GM12878 (cell line): ENCODE measurements at regions not wholly inside any gene's neighbourhood (a gene's known extent, or its start where the extent isn't known, plus 50 kb on each side); places are given as distances from the start of the nearest gene placed in this dataset.

ENCODE experiments used
- ATAC-seq: fragments of 200-7000 bp; cut with Tn5 transposase; 3 replicates; pipeline ENCODE4 v1.9.1; 2020; ENCODE audit warnings: mild to moderate bottlenecking, moderate library complexity
- BruUV-seq: library from RNA; stranded (reverse); fragments of 400-500 nt; replicated peaks from 2 replicates; lab custom pipeline; 2021; lab: Mats Ljungman, UMichigan
- CTCF ChIA-PET: fragments of 300-600 bp; sonication (Branson Sonifier 250); formaldehyde crosslinking; extraction: SDS; loops from one replicate; lab custom pipeline; 2021; ENCODE audit warnings: inconsistent platforms; lab: Yijun Ruan, JAX
- POLR2A ChIA-PET: fragments of 350-600 bp; formaldehyde crosslinking; extraction: SDS; loops from one replicate; lab custom pipeline; 2021; ENCODE audit warnings: inconsistent platforms; lab: Charles Lee
- RAD21 ChIA-PET: fragments of 300-600 bp; sonication (Branson Sonifier 250); formaldehyde crosslinking; loops from one replicate; lab custom pipeline; 2023; ENCODE audit warnings: antibody characterized with exemption; ENCODE audit not compliant: unreplicated experiment; lab: Charles Lee
- SMC1A ChIA-PET: fragments of 300-600 bp; sonication (Branson Sonifier 250); formaldehyde crosslinking; loops from one replicate; lab custom pipeline; 2023; ENCODE audit not compliant: unreplicated experiment, uncharacterized antibody; lab: Charles Lee
- DNase-seq: peaks from one replicate; pipeline ENCODE4 v3.0.0-alpha.2; 2011; ENCODE audit warnings: low read depth, low spot score
- FAIRE-seq: peaks from 3 replicates; lab custom pipeline; 2011; peaks lifted over from hg19 to GRCh38; lab: Jason Lieb, UNC
- H2AFZ ChIP-seq: 2 replicates; pipeline ENCODE4 v1.6.0; 2011; ENCODE audit warnings: low read depth, low read length, control low read depth; ENCODE audit not compliant: control insufficient read depth
- H3K27ac ChIP-seq: 2 replicates; pipeline ENCODE4 v1.5.1; 2011; ENCODE audit warnings: control low read depth; ENCODE audit not compliant: control insufficient read depth, insufficient read depth
- H3K27me3 ChIP-seq, 2 experiments: replicated peaks in 1 of 2; 2 replicates each; pipeline versions ENCODE4 v1.6.0 to v1.6.1; 2011; ENCODE audit warnings: low read length in 1 of 2; ENCODE audit not compliant: control insufficient read depth in 2 of 2, insufficient read depth in 2 of 2
- H3K36me3 ChIP-seq, 2 experiments: 2 replicates each; pipeline ENCODE4 v1.5.1; 2011; ENCODE audit warnings: low read length in 1 of 2; ENCODE audit not compliant: control insufficient read depth in 2 of 2, insufficient read depth in 2 of 2
- H3K4me1 ChIP-seq: 2 replicates; pipeline ENCODE4 v1.6.1; 2011; ENCODE audit warnings: mild to moderate bottlenecking, low read length, moderate library complexity, mixed read lengths; ENCODE audit not compliant: control insufficient read depth, insufficient read depth
- H3K4me2 ChIP-seq: 2 replicates; pipeline ENCODE4 v1.6.0; 2011; ENCODE audit warnings: control low read depth; ENCODE audit not compliant: control insufficient read depth, insufficient read depth
- H3K4me3 ChIP-seq: fragments of 200-600 bp; sonication (generic); 2 replicates; pipeline ENCODE4 v1.5.1; 2016
- H3K79me2 ChIP-seq: 2 replicates; pipeline ENCODE4 v1.6.0; 2011; ENCODE audit warnings: low read length; ENCODE audit not compliant: control insufficient read depth, insufficient read depth
- H3K9ac ChIP-seq: 2 replicates; pipeline ENCODE4 v1.8.0; 2011; ENCODE audit warnings: low read length, control low read depth, mixed read lengths; ENCODE audit not compliant: control insufficient read depth, insufficient read depth
- H3K9me3 ChIP-seq: replicated peaks from 3 replicates; pipeline ENCODE4 v1.5.1; 2011; ENCODE audit warnings: mild to moderate bottlenecking, low read length; ENCODE audit not compliant: control insufficient read depth, insufficient read depth
- H4K20me1 ChIP-seq: 2 replicates; pipeline ENCODE4 v1.6.0; 2011; ENCODE audit not compliant: control insufficient read depth, insufficient read depth
- ASH2L ChIP-seq: fragments of 300-600, 200-600 bp; sonication (generic); IDR thresholded peaks from 2 replicates; pipeline ENCODE4 v1.6.1; 2017; ENCODE audit warnings: low read depth, mild to moderate bottlenecking, borderline replicate concordance
- CHD4 ChIP-seq: fragments of 200-600 bp; sonication (generic); IDR thresholded peaks from 2 replicates; pipeline ENCODE4 v1.6.1; 2016; ENCODE audit warnings: mild to moderate bottlenecking
- CTCF ChIP-seq, 3 experiments: IDR thresholded peaks in 2 of 3; conservative IDR thresholded peaks in 1 of 3; 2 replicates each; pipeline ENCODE4 v1.5.1; 2011; ENCODE audit warnings: low read depth in 3 of 3, low read length in 3 of 3, mild to moderate bottlenecking in 3 of 3, control low read depth in 2 of 3, moderate library complexity in 2 of 3, inconsistent platforms in 1 of 3, mixed read lengths in 1 of 3; ENCODE audit not compliant: control insufficient read depth in 2 of 3, insufficient read depth in 1 of 3; ENCODE audit errors: extremely low read depth in 1 of 3
- EED ChIP-seq: sonication (generic); IDR thresholded peaks from 2 replicates; pipeline ENCODE4 v1.6.1; 2016; ENCODE audit warnings: antibody characterized with exemption, low read depth
- FOS ChIP-seq: IDR thresholded peaks from 3 replicates; pipeline ENCODE4 v1.6.1; 2011; ENCODE audit warnings: borderline replicate concordance; ENCODE audit not compliant: insufficient read length; ENCODE audit errors: extremely low read depth
- GABPA ChIP-seq: IDR thresholded peaks from 2 replicates; pipeline ENCODE4 v1.6.1; 2014; ENCODE audit warnings: antibody characterized with exemption, low read depth, mild to moderate bottlenecking, inconsistent platforms
- MEF2A ChIP-seq: IDR thresholded peaks from 2 replicates; pipeline ENCODE4 v1.6.1; 2011; ENCODE audit warnings: low read depth, mild to moderate bottlenecking, low read length, moderate library complexity; ENCODE audit not compliant: insufficient read depth
- MEF2B ChIP-seq: fragments of 450-650 bp; IDR thresholded peaks from 2 replicates; pipeline ENCODE4 v1.6.1; 2018; ENCODE audit warnings: mild to moderate bottlenecking, moderate library complexity; ENCODE audit not compliant: partially characterized antibody, poor library complexity, severe bottlenecking
- MTA2 ChIP-seq: fragments of 450-650 bp; IDR thresholded peaks from 2 replicates; pipeline ENCODE4 v1.6.1; 2016; ENCODE audit warnings: low read depth, mild to moderate bottlenecking, moderate library complexity
- PKNOX1 ChIP-seq: fragments of 450-650 bp; IDR thresholded peaks from 2 replicates; pipeline ENCODE4 v1.6.1; 2016; ENCODE audit warnings: mild to moderate bottlenecking
- POLR2AphosphoS5 ChIP-seq: IDR thresholded peaks from 2 replicates; pipeline ENCODE4 v1.6.1; 2011; ENCODE audit warnings: mild to moderate bottlenecking, low read length, inconsistent platforms
- RCOR1 ChIP-seq: conservative IDR thresholded peaks from 2 replicates; pipeline ENCODE4 v1.6.1; 2012; ENCODE audit warnings: low read depth, low read length, improper control_type of control experiment
- SMAD5 ChIP-seq: IDR thresholded peaks from 2 replicates; pipeline ENCODE4 v1.6.1; 2016; ENCODE audit warnings: antibody characterized with exemption, low read depth
- SRF ChIP-seq, 2 experiments: IDR thresholded peaks; 2 replicates each; pipeline ENCODE4 v1.6.1; 2011; ENCODE audit warnings: low read depth in 2 of 2, low read length in 2 of 2, mild to moderate bottlenecking in 1 of 2, moderate library complexity in 1 of 2
- TARDBP ChIP-seq: IDR thresholded peaks from 2 replicates; pipeline ENCODE4 v1.6.1; 2016; ENCODE audit warnings: borderline replicate concordance
- ZNF622 ChIP-seq: fragments of 450-650 bp; IDR thresholded peaks from 2 replicates; pipeline ENCODE4 v1.6.1; 2017; ENCODE audit warnings: mild to moderate bottlenecking, inconsistent platforms
- ZZZ3 ChIP-seq: IDR thresholded peaks from 2 replicates; pipeline ENCODE4 v1.6.1; 2011; ENCODE audit warnings: low read depth; ENCODE audit not compliant: control insufficient read depth, insufficient read length
- WGBS: methylation state at CpG from one replicate; pipeline ENCODE4 v1.1.6; 2016; ENCODE audit warnings: low lambda C conversion rate; ENCODE audit not compliant: insufficient replicate concordance, insufficient coverage; ENCODE audit errors: missing lambda C conversion rate; 5-methylcytosine and 5-hydroxymethylcytosine counted together
- in situ Hi-C: fragments of 300-500 bp; cut with MboI; formaldehyde crosslinking; loops from 9 replicates; pipeline ENCODE4 v1.14.3; 2018; ENCODE audit warnings: mixed read lengths
- intact Hi-C: fragments of 100-400 bp; cut with micrococcal nuclease; formaldehyde crosslinking; loops from one replicate; pipeline ENCODE4 v1.14.2; 2022; ENCODE audit not compliant: unreplicated experiment
- TF ChIP-seq, protein P1 (sequence below): fragments of 450-650 bp; conservative IDR thresholded peaks from 2 replicates; pipeline ENCODE4 v1.6.1; 2017; ENCODE audit warnings: mild to moderate bottlenecking, moderate library complexity

DNA sequence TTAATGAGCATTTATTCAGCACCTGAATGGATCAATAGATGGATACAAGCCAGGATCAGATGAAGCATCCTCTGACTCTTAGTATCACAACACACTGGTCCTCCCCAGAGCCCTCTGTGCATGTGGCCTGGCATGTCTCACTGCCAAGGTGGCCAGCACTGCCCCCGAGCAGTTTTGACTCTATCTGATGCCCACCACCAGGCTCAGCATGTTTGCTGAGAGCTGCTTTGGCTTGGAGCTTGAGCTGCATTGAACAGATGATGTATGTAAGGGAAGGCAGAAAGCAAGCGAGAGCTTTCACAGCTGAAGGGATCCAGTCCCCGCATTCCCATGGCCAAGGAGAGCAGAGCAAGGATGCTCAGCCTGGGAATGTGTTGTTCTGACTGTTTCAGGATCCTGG, 320.3 kb downstream of the BUD13 start:
- no peak overlapping the region for H3K9ac ChIP-seq
- H3K4me2 ChIP-seq: no peak overlapping the region
- H3K4me3 ChIP-seq: no peak overlapping the region
- ATAC-seq (no peak), FAIRE-seq (no peak)
- no peaks in the 10 kb centered on the region for H4K20me1 ChIP-seq
- 15% methylated on average over 3 of the region's 3 CpGs for WGBS
- no peaks in the 10 kb centered on the region; a peak in 2 of 4 replicates for H3K27me3 ChIP-seq
- H3K36me3 ChIP-seq: no peaks in the 10 kb centered on the region
- CTCF ChIA-PET: no interaction called here
- no peaks in the 10 kb centered on the region for H3K9me3 ChIP-seq
- BruUV-seq: no TSS peak
- no peak overlapping the region for H3K27ac ChIP-seq
- H3K4me1 ChIP-seq: no peaks in the 10 kb centered on the region
- TF ChIP-seq RCOR1 (no peak), ZZZ3 (no peak), MEF2B (no peak), MEF2A (no peak), GABPA (no peak), CHD4 (no peak), CTCF (IDR thresholded peaks at IDR 0.05 in 2 of 3, conservative IDR thresholded peaks at IDR 0.05 in 1 of 3; ENCODE audit: control insufficient read depth in 2 of 3, extremely low read depth in 1 of 3, insufficient read depth in 1 of 3, low read depth in 3 of 3, low read length in 3 of 3) (no peak), EED (no peak), ASH2L (no peak), TARDBP (no peak), POLR2AphosphoS5 (no peak), PKNOX1 (no peak), ZNF622 (no peak), SMAD5 (no peak), MTA2 (no peak), FOS (no peak), SRF (IDR thresholded peaks at IDR 0.05; ENCODE audit: low read depth in 2 of 2, low read length in 2 of 2) (no peak)
- TF ChIP-seq, protein P1, sequence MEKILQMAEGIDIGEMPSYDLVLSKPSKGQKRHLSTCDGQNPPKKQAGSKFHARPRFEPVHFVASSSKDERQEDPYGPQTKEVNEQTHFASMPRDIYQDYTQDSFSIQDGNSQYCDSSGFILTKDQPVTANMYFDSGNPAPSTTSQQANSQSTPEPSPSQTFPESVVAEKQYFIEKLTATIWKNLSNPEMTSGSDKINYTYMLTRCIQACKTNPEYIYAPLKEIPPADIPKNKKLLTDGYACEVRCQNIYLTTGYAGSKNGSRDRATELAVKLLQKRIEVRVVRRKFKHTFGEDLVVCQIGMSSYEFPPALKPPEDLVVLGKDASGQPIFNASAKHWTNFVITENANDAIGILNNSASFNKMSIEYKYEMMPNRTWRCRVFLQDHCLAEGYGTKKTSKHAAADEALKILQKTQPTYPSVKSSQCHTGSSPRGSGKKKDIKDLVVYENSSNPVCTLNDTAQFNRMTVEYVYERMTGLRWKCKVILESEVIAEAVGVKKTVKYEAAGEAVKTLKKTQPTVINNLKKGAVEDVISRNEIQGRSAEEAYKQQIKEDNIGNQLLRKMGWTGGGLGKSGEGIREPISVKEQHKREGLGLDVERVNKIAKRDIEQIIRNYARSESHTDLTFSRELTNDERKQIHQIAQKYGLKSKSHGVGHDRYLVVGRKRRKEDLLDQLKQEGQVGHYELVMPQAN: no peak
- TF ChIP-seq, all 136 proteins: peak for 0
- in situ Hi-C loops (loop anchor here (5.0 kb wide), 1 partner anchor 240 kb away; no protein-coding TSS in a partner anchor), intact Hi-C loops (loop anchor here (5.0 kb wide), 1 partner anchor 190 kb away; no protein-coding TSS in a partner anchor)
- RAD21 ChIA-PET: no interaction called here
- H2AFZ ChIP-seq: no peak overlapping the region
- no peaks in the 10 kb centered on the region for H3K79me2 ChIP-seq
- POLR2A ChIA-PET: interaction anchor here (0.6 kb wide), 1 partner anchor 323 kb away, joined by 3 read pairs; no protein-coding TSS in a partner anchor
- SMC1A ChIA-PET: no interaction called here
- DNase-seq: no peak
